Stimulated activated effector memory CD8-positive, alpha-beta T cell treated with anti-CD3 and anti-CD28 coated beads, Interleukin-12 subunit alpha, Interleukin-12 subunit beta, amount 100 ng/mL, for 72 hours (primary cell): ENCODE measurements at regions not wholly inside any gene's neighbourhood (a gene's known extent, or its start where the extent isn't known, plus 50 kb on each side); places are given as distances from the start of the nearest gene placed in this dataset.

Experiments
- ATAC-seq: fragments of 150-1000 bp; cut with Tn5 transposase; 2 replicates; pipeline ENCODE4 v1.10.0; 2021
- DNase-seq, 2 donors: peaks; one replicate each; pipeline ENCODE4 v3.0.0; 2021 to 2022; ENCODE audit warnings: low spot score in 2 of 2
- H3K27ac Mint-ChIP-seq: one replicate; pipeline ENCODE4 v1.8.0; 2022; ENCODE audit warnings: mild to moderate bottlenecking, mixed read lengths
- H3K36me3 Mint-ChIP-seq: one replicate; pipeline ENCODE4 v1.8.0; 2022; ENCODE audit warnings: mild to moderate bottlenecking, mixed read lengths
- H3K4me1 Mint-ChIP-seq: one replicate; pipeline ENCODE4 v1.8.0; 2022; ENCODE audit warnings: mixed read lengths
- H3K4me3 Mint-ChIP-seq: one replicate; pipeline ENCODE4 v1.8.0; 2022; ENCODE audit warnings: mild to moderate bottlenecking, mixed read lengths
- H3K9me3 Mint-ChIP-seq: one replicate; pipeline ENCODE4 v1.8.0; 2022; ENCODE audit warnings: mixed read lengths

GRCh38 chr4:149296503-149296902 is 519.1 kb downstream of the IQCM start:
- no peak for ATAC-seq
- no peaks in the 10 kb centered on the region for H3K36me3 Mint-ChIP-seq

GRCh38 chr4:149296084-149296483 is 519.6 kb downstream of the IQCM start:
- H3K4me1 Mint-ChIP-seq = no peaks in the 10 kb centered on the region
- ATAC-seq (no peak), DNase-seq (no peak)
- H3K27ac Mint-ChIP-seq = no peak overlapping the region
- no peaks in the 10 kb centered on the region for H3K36me3 Mint-ChIP-seq
- H3K9me3 Mint-ChIP-seq = peaks cover 3% of the 10 kb centered on the region
- H3K4me3 Mint-ChIP-seq = no peak overlapping the region

More at GRCh38 chr4:149296503-149296902, 519.1 kb downstream of the IQCM start:
- H3K9me3 Mint-ChIP-seq = peaks cover 3% of the 10 kb centered on the region
- no peaks in the 10 kb centered on the region for H3K4me1 Mint-ChIP-seq
- no peak overlapping the region for H3K4me3 Mint-ChIP-seq
- no peak overlapping the region for H3K27ac Mint-ChIP-seq
- no peak for DNase-seq

GRCh38 chr4:149294601-149295000 is 521.0 kb downstream of the IQCM start:
- no peak for ATAC-seq
- Mint-ChIP-seq H3K4me1 (no peaks in the 10 kb centered on the region), H3K9me3 (no peaks in the 10 kb centered on the region), H3K36me3 (no peaks in the 10 kb centered on the region), H3K4me3 (no peak overlapping the region), H3K27ac (no peak overlapping the region)
- DNase-seq = no peak

GRCh38 chr4:149293046-149293649 is 522.5 kb downstream of the IQCM start:
- H3K27ac Mint-ChIP-seq = no peak overlapping the region

DNA sequence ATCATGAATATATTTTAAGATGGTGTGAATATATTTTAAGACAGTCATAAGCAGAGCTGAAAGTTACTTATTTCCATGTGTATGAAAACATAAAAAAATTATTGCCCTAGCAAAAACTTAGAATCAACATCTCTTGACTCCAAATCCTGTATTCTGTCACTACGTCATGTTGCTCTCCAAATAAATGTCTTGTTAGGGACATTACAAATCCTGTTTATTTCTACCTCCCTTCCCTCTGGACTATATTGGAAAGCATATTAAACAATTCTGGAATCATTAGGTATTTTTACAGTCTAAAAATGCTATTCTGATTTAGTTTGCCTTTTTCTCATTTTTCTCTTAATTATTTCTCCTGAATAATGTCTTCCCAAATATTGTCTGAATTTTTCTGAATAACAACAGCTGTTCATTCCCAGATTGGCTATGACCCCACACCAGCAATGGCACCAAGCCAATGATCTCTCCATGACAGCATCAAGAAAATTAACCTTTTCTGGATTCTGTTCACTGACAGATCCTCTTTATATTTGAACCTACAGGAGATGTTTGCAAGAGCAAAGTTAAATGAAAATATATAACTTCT is 523.1 kb downstream of the IQCM start:
- ATAC-seq (no peak), DNase-seq (no peak)
- peaks cover 3% of the 10 kb centered on the region for H3K9me3 Mint-ChIP-seq
- H3K4me1 Mint-ChIP-seq = no peaks in the 10 kb centered on the region
- no peak overlapping the region for H3K4me3 Mint-ChIP-seq
- H3K27ac Mint-ChIP-seq = no peak overlapping the region
- H3K36me3 Mint-ChIP-seq = no peaks in the 10 kb centered on the region

More at GRCh38 chr4:149293046-149293649, 522.5 kb downstream of the IQCM start:
- no peak for ATAC-seq
- no peak for DNase-seq
- no peak overlapping the region for H3K4me3 Mint-ChIP-seq
- peaks cover 2% of the 10 kb centered on the region for H3K9me3 Mint-ChIP-seq
- no peaks in the 10 kb centered on the region for H3K36me3 Mint-ChIP-seq
- no peaks in the 10 kb centered on the region for H3K4me1 Mint-ChIP-seq

- peaks cover 3% of the 10 kb centered on the region for H3K9me3 Mint-ChIP-seq
- DNase-seq (no peak), ATAC-seq (no peak)
- no peaks in the 10 kb centered on the region for H3K4me1 Mint-ChIP-seq
- H3K4me3 Mint-ChIP-seq = no peak overlapping the region
- H3K27ac Mint-ChIP-seq = no peak overlapping the region
- no peaks in the 10 kb centered on the region for H3K36me3 Mint-ChIP-seq
Measured at GRCh38 chr4:149291463-149291862, 524.2 kb downstream of the IQCM start.

DNA sequence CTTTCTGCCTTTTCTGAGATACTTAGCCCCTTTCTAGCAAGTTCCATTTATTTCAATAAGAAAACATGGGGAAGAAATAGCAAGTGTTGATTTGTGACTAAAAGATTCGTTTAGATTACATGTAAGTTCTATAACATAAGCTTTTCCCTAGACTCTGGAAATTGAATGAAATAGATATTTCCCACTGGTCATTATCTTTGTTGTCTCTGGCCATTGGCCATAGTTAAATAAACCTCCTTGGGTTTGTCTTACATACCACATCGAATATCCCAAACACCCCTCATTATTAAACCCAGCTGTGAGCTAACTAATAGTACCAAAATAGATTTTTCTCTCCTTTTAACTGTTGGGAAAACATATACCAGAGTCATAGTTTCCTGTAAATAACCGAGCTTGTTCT is 534.8 kb downstream of the IQCM start:
- H3K27ac Mint-ChIP-seq = no peak overlapping the region
- no peaks in the 10 kb centered on the region for H3K4me1 Mint-ChIP-seq
- H3K36me3 Mint-ChIP-seq = no peaks in the 10 kb centered on the region
- no peak overlapping the region for H3K4me3 Mint-ChIP-seq
- H3K9me3 Mint-ChIP-seq = no peaks in the 10 kb centered on the region
- DNase-seq (no peak), ATAC-seq (no peak)

DNA sequence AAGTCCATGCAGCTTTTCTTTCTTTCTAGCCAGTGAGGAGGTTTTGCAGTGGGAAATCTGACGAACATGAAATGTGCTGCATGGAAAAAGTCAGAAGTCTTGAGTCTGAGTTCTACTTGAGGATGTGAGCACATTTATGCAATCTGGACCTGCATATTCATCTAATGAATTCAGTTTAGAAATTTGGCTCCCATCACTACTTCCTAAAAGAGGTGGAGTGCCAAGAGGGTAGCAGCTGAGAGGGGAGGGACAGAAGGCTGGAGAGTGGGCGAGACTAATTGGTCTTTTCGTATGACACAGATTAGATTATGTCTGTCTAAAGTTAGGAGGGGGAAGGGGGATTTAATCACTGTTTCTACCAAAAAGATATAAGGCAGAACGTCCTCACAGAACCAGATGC is 535.9 kb downstream of the IQCM start:
- Mint-ChIP-seq H3K27ac (no peak overlapping the region), H3K4me3 (no peak overlapping the region), H3K4me1 (no peaks in the 10 kb centered on the region), H3K36me3 (no peaks in the 10 kb centered on the region), H3K9me3 (no peaks in the 10 kb centered on the region)
- DNase-seq (no peak), ATAC-seq (no peak)

GRCh38 chr4:149279331-149279730 is 536.3 kb downstream of the IQCM start:
- H3K4me3 Mint-ChIP-seq = no peak overlapping the region
- no peak overlapping the region for H3K27ac Mint-ChIP-seq
- H3K9me3 Mint-ChIP-seq = no peaks in the 10 kb centered on the region
- H3K36me3 Mint-ChIP-seq = no peaks in the 10 kb centered on the region
- no peaks in the 10 kb centered on the region for H3K4me1 Mint-ChIP-seq
- DNase-seq (no peak), ATAC-seq (no peak)

DNA sequence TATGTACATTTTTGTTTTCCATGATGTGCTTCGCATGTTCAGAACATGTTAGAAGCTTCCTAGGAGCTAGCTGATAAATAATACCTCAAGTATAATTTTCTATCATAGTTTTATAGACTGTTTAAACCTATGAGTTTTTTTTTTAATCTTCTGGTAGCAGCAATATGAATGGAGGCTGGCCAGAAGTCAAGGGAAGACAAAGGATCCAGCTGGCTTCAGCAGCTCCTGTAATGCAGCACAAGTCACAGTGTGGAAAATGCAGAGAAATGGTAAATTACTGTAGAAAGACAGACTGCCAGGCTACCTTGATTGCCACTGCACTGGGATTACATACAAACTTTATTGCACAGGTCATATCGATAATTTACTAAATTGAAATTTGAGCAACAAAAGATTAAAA is 537.9 kb downstream of the IQCM start:
- Mint-ChIP-seq H3K9me3 (no peaks in the 10 kb centered on the region), H3K27ac (no peak overlapping the region), H3K4me1 (no peaks in the 10 kb centered on the region), H3K4me3 (no peak overlapping the region), H3K36me3 (no peaks in the 10 kb centered on the region)
- ATAC-seq (no peak), DNase-seq (no peak)

DNA sequence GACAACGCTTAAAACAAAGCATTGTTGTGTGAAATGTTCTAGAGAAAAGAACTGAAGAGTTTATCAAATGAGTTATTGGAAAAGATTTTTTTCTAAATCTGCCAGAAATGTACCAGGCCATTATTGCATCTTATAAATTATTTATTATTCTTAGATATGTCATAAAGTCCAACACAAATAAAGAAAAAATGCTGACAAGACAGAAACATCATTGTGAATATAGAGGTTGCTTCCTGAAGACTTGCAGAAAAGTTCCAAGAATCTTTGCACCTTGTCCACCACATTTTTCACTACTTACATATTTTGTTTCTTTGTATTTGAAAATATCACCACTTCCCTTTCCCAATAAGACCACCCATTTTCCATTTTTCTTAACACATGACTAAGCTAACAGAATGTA is 545.8 kb downstream of the IQCM start:
- Mint-ChIP-seq H3K4me1 (no peaks in the 10 kb centered on the region), H3K9me3 (peaks cover 3% of the 10 kb centered on the region), H3K4me3 (no peak overlapping the region), H3K36me3 (no peaks in the 10 kb centered on the region), H3K27ac (no peak overlapping the region)
- DNase-seq (no peak), ATAC-seq (no peak)

- Mint-ChIP-seq H3K36me3 (no peaks in the 10 kb centered on the region), H3K4me3 (no peak overlapping the region), H3K27ac (no peak overlapping the region), H3K4me1 (no peaks in the 10 kb centered on the region), H3K9me3 (no peaks in the 10 kb centered on the region)
- DNase-seq (no peak), ATAC-seq (no peak)
Measured at GRCh38 chr4:149266301-149266700, 549.3 kb downstream of the IQCM start.

DNA sequence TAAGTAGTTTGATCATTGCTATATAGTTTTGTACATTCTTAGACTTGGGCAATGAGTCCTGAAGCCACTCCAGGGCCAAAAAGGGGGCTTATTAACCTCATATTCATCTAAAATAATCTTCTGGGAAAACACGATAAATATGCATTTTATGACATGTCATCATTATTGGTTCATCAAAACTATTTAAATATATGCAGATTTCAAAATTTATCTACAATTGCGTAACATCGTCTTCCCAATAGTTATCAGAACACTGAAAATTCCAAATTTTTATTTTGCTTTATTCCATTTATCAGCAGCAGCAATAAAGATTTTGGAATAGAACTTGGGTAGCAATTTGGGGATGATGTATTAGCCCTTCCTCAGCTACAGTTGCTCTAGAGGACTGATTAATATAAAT is 550.0 kb downstream of the IQCM start:
- DNase-seq (no peak), ATAC-seq (no peak)
- Mint-ChIP-seq H3K4me3 (no peak overlapping the region), H3K27ac (no peak overlapping the region), H3K36me3 (no peaks in the 10 kb centered on the region), H3K9me3 (no peaks in the 10 kb centered on the region), H3K4me1 (no peaks in the 10 kb centered on the region)

- Mint-ChIP-seq H3K27ac (no peak overlapping the region), H3K9me3 (no peaks in the 10 kb centered on the region), H3K4me3 (no peak overlapping the region), H3K4me1 (no peaks in the 10 kb centered on the region), H3K36me3 (no peaks in the 10 kb centered on the region)
- ATAC-seq (no peak), DNase-seq (no peak)
Measured at GRCh38 chr4:149264093-149264733, 551.4 kb downstream of the IQCM start.

DNA sequence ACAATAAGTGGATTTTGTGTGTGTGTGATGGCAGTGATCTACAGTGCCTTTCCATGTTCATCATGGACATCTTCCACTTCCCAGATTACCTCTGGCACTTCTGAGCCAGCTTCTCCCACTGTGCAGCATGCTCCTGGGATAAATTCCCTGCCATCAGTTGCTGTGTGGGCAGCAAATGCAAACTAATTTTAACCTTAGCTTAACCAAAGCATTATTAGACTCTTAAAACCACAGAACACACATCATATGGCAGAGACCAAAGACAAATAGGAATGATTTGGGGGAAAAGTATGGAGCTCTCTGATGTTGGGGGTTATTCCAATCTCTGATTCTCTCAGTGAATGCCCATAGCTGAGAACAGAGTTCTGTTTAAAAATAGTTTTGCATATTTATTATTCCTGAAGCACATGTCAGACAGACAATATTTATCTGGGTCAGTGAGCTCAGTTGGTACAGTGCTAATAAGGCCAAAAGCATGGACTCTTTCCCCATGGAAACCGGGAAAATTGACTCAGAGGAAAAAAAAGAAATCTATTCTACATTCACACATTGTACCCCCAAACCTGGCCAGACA is 567.4 kb downstream of the IQCM start:
- no peaks in the 10 kb centered on the region for H3K36me3 Mint-ChIP-seq
- DNase-seq = no peak
- no peak overlapping the region for H3K27ac Mint-ChIP-seq
- ATAC-seq = no peak
- no peaks in the 10 kb centered on the region for H3K4me1 Mint-ChIP-seq
- no peak overlapping the region for H3K4me3 Mint-ChIP-seq
- peaks cover 3% of the 10 kb centered on the region for H3K9me3 Mint-ChIP-seq

DNA sequence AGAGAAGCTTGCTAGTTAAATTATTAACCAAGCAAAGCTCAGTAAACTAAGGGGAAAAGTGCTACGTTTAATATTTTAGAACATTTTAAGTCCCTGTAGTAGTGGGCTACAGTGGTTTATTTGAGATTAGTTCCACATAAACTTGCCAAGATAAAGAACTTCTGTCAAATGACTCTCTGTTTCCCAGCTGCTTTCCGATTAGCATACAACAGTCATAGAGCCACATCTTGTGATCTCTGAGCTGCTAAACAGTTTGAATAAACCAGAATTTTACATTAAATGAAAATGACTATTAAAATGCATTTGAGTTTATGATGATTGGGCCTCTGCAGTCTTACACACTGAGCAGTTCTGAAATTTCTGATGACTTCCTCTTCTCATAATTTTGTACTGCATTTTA is 568.5 kb downstream of the IQCM start:
- Mint-ChIP-seq H3K9me3 (peaks cover 3% of the 10 kb centered on the region), H3K4me1 (no peaks in the 10 kb centered on the region), H3K4me3 (no peak overlapping the region), H3K36me3 (no peaks in the 10 kb centered on the region), H3K27ac (no peak overlapping the region)
- DNase-seq = no peak
- ATAC-seq = no peak
